Mesenchymal stem cell (in vitro differentiated cells and primary cell): ENCODE measurements at regions not wholly inside any gene's neighbourhood (a gene's known extent, or its start where the extent isn't known, plus 50 kb on each side); places are given as distances from the start of the nearest gene placed in this dataset.

ENCODE experiments used
- DNase-seq: peaks from one replicate; pipeline ENCODE4 v3.0.0-alpha.2; 2013
- H2AFZ ChIP-seq: one replicate; pipeline ENCODE4 v1.6.1; 2013; ENCODE audit warnings: low read depth, mild to moderate bottlenecking, control low read depth, inconsistent platforms, low read length, moderate library complexity
- H2AK5ac ChIP-seq: 2 replicates; pipeline ENCODE4 v1.6.1; 2013; ENCODE audit warnings: low read length, moderate library complexity, mild to moderate bottlenecking, inconsistent platforms; ENCODE audit not compliant: severe bottlenecking
- H2BK120ac ChIP-seq: one replicate; pipeline ENCODE4 v1.6.1; 2013; ENCODE audit warnings: low read depth, mild to moderate bottlenecking, inconsistent platforms, low read length, moderate library complexity
- H2BK12ac ChIP-seq, 2 experiments: one replicate each; pipeline ENCODE4 v1.6.1; 2013; ENCODE audit warnings: inconsistent platforms in 2 of 2, low read length in 2 of 2, mild to moderate bottlenecking in 2 of 2, moderate library complexity in 2 of 2, control low read depth in 1 of 2
- H2BK15ac ChIP-seq: one replicate; pipeline ENCODE4 v1.6.1; 2013; ENCODE audit warnings: mild to moderate bottlenecking, low read depth, inconsistent platforms; ENCODE audit not compliant: poor library complexity, severe bottlenecking
- H2BK5ac ChIP-seq: 2 replicates; pipeline ENCODE4 v1.6.1; 2013; ENCODE audit warnings: low read depth, mild to moderate bottlenecking, low read length, control low read depth, inconsistent platforms; ENCODE audit not compliant: poor library complexity, severe bottlenecking
- H3K14ac ChIP-seq, 2 experiments: one replicate each; pipeline ENCODE4 v1.6.1; 2013; ENCODE audit warnings: inconsistent platforms in 2 of 2, low read length in 2 of 2, control low read depth in 1 of 2, mild to moderate bottlenecking in 1 of 2, moderate library complexity in 1 of 2
- H3K18ac ChIP-seq, 2 experiments: one replicate each; pipeline ENCODE4 v1.6.1; 2013; ENCODE audit warnings: inconsistent platforms in 2 of 2, low read length in 2 of 2, control low read depth in 1 of 2, low read depth in 1 of 2, mild to moderate bottlenecking in 1 of 2
- H3K23ac ChIP-seq, 2 experiments: one replicate each; pipeline ENCODE4 v1.6.1; 2013; ENCODE audit warnings: inconsistent platforms in 2 of 2, low read length in 2 of 2, mild to moderate bottlenecking in 2 of 2, moderate library complexity in 2 of 2, control low read depth in 1 of 2
- H3K27ac ChIP-seq: 2 replicates; pipeline ENCODE4 v1.5.1; 2013; ENCODE audit warnings: mild to moderate bottlenecking, moderate library complexity, low read length, control low read depth, inconsistent platforms; ENCODE audit not compliant: poor library complexity, severe bottlenecking
- H3K27me3 ChIP-seq, 2 experiments: 2 replicates each; pipeline versions ENCODE4 v1.6.1 to v1.7.0; 2013; ENCODE audit warnings: low read length in 2 of 2, mild to moderate bottlenecking in 2 of 2, moderate library complexity in 2 of 2, control low read depth in 1 of 2, inconsistent platforms in 1 of 2; ENCODE audit not compliant: control insufficient read depth in 1 of 2, insufficient read depth in 1 of 2
- H3K36me3 ChIP-seq, 2 experiments: 2 replicates each; pipeline versions ENCODE4 v1.6.1 to v1.7.0; 2013; ENCODE audit warnings: low read length in 2 of 2, control low read depth in 1 of 2, inconsistent platforms in 1 of 2, low read depth in 1 of 2, mild to moderate bottlenecking in 1 of 2; ENCODE audit not compliant: insufficient read depth in 2 of 2, control insufficient read depth in 1 of 2
- H3K4ac ChIP-seq, 2 experiments: one replicate each; pipeline ENCODE4 v1.6.1; 2013; ENCODE audit warnings: inconsistent platforms in 2 of 2, low read length in 2 of 2, mild to moderate bottlenecking in 2 of 2, moderate library complexity in 2 of 2, control low read depth in 1 of 2, low read depth in 1 of 2
- H3K4me1 ChIP-seq: 2 replicates; pipeline ENCODE4 v1.6.1; 2013; ENCODE audit warnings: low read depth, low read length, control low read depth; ENCODE audit not compliant: control insufficient read depth, insufficient read depth
- H3K4me2 ChIP-seq: 2 replicates; pipeline ENCODE4 v1.6.1; 2013; ENCODE audit warnings: low read length, mild to moderate bottlenecking, inconsistent platforms; ENCODE audit not compliant: poor library complexity, severe bottlenecking
- H3K4me3 ChIP-seq, 2 experiments: 2 replicates each; pipeline versions ENCODE4 v1.5.1 to v1.7.0; 2013; ENCODE audit warnings: low read length in 2 of 2, mild to moderate bottlenecking in 2 of 2, control low read depth in 1 of 2, low read depth in 1 of 2; ENCODE audit not compliant: insufficient read depth in 1 of 2
- H3K79me1 ChIP-seq: replicated peaks from 2 replicates; pipeline ENCODE4 v1.6.1; 2013; ENCODE audit warnings: mild to moderate bottlenecking, control low read depth, low read length, inconsistent platforms; ENCODE audit not compliant: poor library complexity, severe bottlenecking
- H3K9ac ChIP-seq: 2 replicates; pipeline ENCODE4 v1.7.0; 2013; ENCODE audit warnings: mild to moderate bottlenecking, low read length, moderate library complexity
- H3K9me3 ChIP-seq: 2 replicates; pipeline ENCODE4 v1.7.0; 2013; ENCODE audit warnings: mild to moderate bottlenecking, low read length; ENCODE audit not compliant: control insufficient read depth
- H4K8ac ChIP-seq: one replicate; pipeline ENCODE4 v1.6.1; 2013; ENCODE audit warnings: inconsistent platforms, mild to moderate bottlenecking, low read length, moderate library complexity
- H4K91ac ChIP-seq: one replicate; pipeline ENCODE4 v1.6.1; 2013; ENCODE audit warnings: mild to moderate bottlenecking, low read length, inconsistent platforms
- WGBS: methylation state at CpG from one replicate; pipeline ENCODE4 v1.1.7; 2013; ENCODE audit warnings: mixed read lengths; 5-methylcytosine and 5-hydroxymethylcytosine counted together

DNA sequence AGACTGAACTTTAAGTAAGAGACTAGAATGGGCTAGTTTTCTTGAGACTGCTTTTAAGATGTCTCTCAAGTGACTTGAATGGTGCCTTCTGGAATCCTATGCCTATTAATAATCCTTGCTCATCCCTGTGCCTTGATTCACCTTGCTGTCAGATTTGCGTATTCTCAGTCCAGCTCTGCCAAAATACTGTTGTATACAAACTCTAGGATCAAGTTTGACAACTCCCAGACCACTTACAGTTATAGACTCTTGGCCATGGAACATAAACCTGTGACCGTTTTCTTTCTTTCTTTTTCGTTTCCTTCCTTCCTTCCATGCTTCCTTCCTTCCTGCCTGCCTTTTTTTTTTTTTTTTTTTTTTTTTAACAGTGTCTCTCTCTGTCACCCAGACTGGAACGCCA lies 2390.9 kb upstream of the RAG2 start:
- Histone ChIP-seq H2BK15ac (no peak overlapping the region), H3K36me3 (no peaks in the 10 kb centered on the region), H3K9me3 (peaks cover 8% of the 10 kb centered on the region), H4K91ac (no peak overlapping the region), H3K14ac (no peak overlapping the region), H4K8ac (no peak overlapping the region), H3K23ac (no peak overlapping the region), H3K18ac (no peak overlapping the region), H2BK5ac (no peak overlapping the region), H3K4me3 (no peak overlapping the region), H3K4me1 (no peaks in the 10 kb centered on the region), H3K27ac (no peak overlapping the region), H2BK120ac (no peak overlapping the region), H3K4ac (no peak overlapping the region), H3K27me3 (no peaks in the 10 kb centered on the region), H2AFZ (no peak overlapping the region), H2AK5ac (no peak overlapping the region), H2BK12ac (no peak overlapping the region), H3K9ac (no peak overlapping the region), H3K4me2 (no peak overlapping the region), H3K79me1 (no peaks in the 10 kb centered on the region)
- no peak for DNase-seq
- 79% methylated on average over 3 of the region's 4 CpGs for WGBS

DNA sequence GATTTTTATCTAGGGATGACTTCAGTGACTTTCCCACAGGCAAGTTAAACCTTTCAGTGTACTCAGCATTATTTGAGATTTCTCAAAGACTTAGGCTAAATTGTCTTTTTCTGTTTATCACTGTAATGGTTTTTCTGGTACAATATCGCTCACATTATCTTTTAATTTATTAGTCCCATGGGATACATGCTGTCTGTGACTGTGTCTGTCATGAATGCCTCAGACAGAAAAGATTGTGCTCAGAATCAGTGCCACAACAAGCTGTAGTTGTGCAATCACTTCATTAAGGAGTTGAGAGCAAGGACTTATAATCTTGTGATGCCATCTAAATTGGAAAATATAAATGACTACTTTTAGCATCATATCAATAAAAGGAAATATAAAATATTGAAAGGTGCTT lies 2374.2 kb upstream of the RAG2 start:
- Histone ChIP-seq H3K4me2 (no peak overlapping the region), H2AFZ (no peak overlapping the region), H3K4me1 (no peaks in the 10 kb centered on the region), H2BK120ac (no peak overlapping the region), H2BK5ac (no peak overlapping the region), H2BK15ac (no peak overlapping the region), H3K23ac (no peak overlapping the region), H3K9me3 (no peaks in the 10 kb centered on the region), H3K79me1 (no peaks in the 10 kb centered on the region), H2AK5ac (no peak overlapping the region), H3K27ac (no peak overlapping the region), H3K18ac (no peak overlapping the region), H3K9ac (no peak overlapping the region), H3K36me3 (no peaks in the 10 kb centered on the region), H4K8ac (no peak overlapping the region), H3K4me3 (no peak overlapping the region), H3K14ac (no peak overlapping the region), H3K27me3 (no peaks in the 10 kb centered on the region), H3K4ac (no peak overlapping the region), H4K91ac (no peak overlapping the region), H2BK12ac (no peak overlapping the region)
- no peak for DNase-seq
- WGBS: no CpG with 5 or more reads among the region's 1 CpG

GRCh38 chr11:38971141-38971540 lies 2373.1 kb upstream of the RAG2 start:
- no peak overlapping the region for H3K27ac ChIP-seq
- H2BK15ac ChIP-seq: no peak overlapping the region
- no peak overlapping the region for H2BK12ac ChIP-seq
- H3K4me3 ChIP-seq: no peak overlapping the region
- no peak for DNase-seq
- H3K79me1 ChIP-seq: no peaks in the 10 kb centered on the region
- H3K23ac ChIP-seq: no peak overlapping the region
- no peak overlapping the region for H2BK120ac ChIP-seq
- H3K4me2 ChIP-seq: no peak overlapping the region
- H2AK5ac ChIP-seq: no peak overlapping the region
- H3K27me3 ChIP-seq: no peaks in the 10 kb centered on the region
- no peaks in the 10 kb centered on the region for H3K9me3 ChIP-seq
- H4K8ac ChIP-seq: no peak overlapping the region
- H3K9ac ChIP-seq: no peak overlapping the region
- H3K14ac ChIP-seq: no peak overlapping the region
- H3K4ac ChIP-seq: no peak overlapping the region
- H2BK5ac ChIP-seq: no peak overlapping the region
- H3K18ac ChIP-seq: no peak overlapping the region
- no peaks in the 10 kb centered on the region for H3K36me3 ChIP-seq
- H2AFZ ChIP-seq: no peak overlapping the region
- H3K4me1 ChIP-seq: no peaks in the 10 kb centered on the region
- no peak overlapping the region for H4K91ac ChIP-seq
- WGBS: 98% methylated on average over 5 of the region's 6 CpGs

GRCh38 chr11:38968951-38969350 lies 2370.9 kb upstream of the RAG2 start:
- H3K14ac ChIP-seq: no peak overlapping the region
- H3K27ac ChIP-seq: no peak overlapping the region
- no peak overlapping the region for H2BK12ac ChIP-seq
- no peak overlapping the region for H3K4me3 ChIP-seq
- no peak overlapping the region for H3K23ac ChIP-seq
- H2BK120ac ChIP-seq: no peak overlapping the region
- H2BK5ac ChIP-seq: no peak overlapping the region
- DNase-seq: no peak
- H2AFZ ChIP-seq: no peak overlapping the region
- no peak overlapping the region for H3K4ac ChIP-seq
- H3K9ac ChIP-seq: no peak overlapping the region
- no CpG with 5 or more reads among the region's 1 CpG for WGBS
- H4K8ac ChIP-seq: no peak overlapping the region
- no peaks in the 10 kb centered on the region for H3K79me1 ChIP-seq
- H3K4me1 ChIP-seq: no peaks in the 10 kb centered on the region
- H3K9me3 ChIP-seq: no peaks in the 10 kb centered on the region
- no peaks in the 10 kb centered on the region for H3K36me3 ChIP-seq
- no peak overlapping the region for H3K18ac ChIP-seq
- no peak overlapping the region for H3K4me2 ChIP-seq
- H2BK15ac ChIP-seq: no peak overlapping the region
- no peaks in the 10 kb centered on the region for H3K27me3 ChIP-seq
- H2AK5ac ChIP-seq: no peak overlapping the region
- H4K91ac ChIP-seq: no peak overlapping the region
